ENCODE measurements at regions not wholly inside any gene's neighbourhood (a gene's known extent, or its start where the extent isn't known, plus 50 kb on each side); places are given as distances from the start of the nearest gene placed in this dataset.
"Not testable (repeated sequence)": the region's sequence is repeated elsewhere in the genome, so short reads cannot be mapped to it uniquely, and the experiment has no call there.

DNA sequence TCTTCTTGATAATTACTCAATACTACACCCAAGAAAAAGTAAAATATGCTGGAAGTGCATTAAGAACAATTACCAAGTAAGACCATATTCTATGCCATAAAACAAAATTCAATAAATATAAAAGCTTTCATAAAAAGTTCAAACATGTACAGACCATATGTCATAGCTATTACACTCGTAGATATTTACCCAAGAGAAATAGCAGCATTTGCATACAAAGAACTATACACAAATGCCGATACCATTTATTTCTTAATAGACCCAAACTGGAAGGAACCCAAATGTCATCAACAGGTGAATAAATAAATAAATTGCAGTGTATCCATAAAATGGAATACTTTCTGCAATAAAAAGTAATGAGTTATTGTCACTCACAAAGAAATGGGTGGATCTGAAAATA lies 78.3 kb upstream of the SLC16A7 start:
- no peak for DNase-seq (ENCODE audit: low spot score)

GRCh38 chr12:59500915-59501314 lies 94.9 kb upstream of the SLC16A7 start:
- FAIRE-seq, result no peak
- peak; percentile 6 for DNase-seq (ENCODE audit: low spot score)

More for the DNA sequence above, 78.3 kb upstream of the SLC16A7 start:
- FAIRE-seq, result no peak

DNA sequence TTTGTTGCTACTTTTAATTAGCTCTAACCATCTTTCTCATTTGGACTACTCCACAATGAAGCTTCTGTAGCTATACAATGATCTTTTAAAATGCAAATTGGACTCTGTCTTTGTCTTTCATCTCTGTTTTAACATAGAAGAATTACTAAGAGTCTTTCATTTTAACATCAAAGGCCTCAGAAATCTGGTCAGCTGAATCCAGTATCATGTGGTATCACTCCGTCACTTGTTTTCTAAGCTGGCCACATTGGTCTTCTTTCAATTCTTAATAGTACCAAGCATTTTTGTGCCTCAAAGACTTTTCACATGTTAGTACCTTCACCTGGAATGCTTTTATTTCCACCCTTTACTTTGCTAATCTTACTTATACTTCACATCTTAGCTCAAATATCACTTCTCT lies 95.5 kb upstream of the SLC16A7 start:
- no peak for FAIRE-seq

GRCh38 chr12:59499774-59500173 lies 96.1 kb upstream of the SLC16A7 start:
- FAIRE-seq, result no peak

More for the DNA sequence above, 95.5 kb upstream of the SLC16A7 start:
- no peak for DNase-seq (ENCODE audit: low spot score)

DNA sequence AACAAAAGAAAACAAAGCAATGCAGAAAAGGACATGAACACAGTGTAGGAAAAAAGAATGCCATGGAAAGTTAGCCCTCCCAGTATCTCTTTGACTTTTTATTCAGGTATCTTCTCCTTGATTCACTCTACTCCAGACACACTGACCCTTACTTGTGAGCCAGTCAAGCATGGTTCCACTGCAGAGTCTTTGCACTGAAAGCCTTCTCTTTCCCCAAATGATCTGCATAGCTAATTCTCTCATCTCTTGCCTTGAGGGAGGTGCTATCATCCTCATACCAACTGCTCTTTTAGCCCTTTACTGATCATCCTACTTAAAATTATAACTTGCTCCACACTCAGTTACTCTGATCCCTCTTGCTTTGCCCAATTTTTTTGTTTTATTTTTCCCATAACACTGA lies 101.2 kb upstream of the SLC16A7 start:
- DNase-seq (ENCODE audit: low spot score) (no peak), FAIRE-seq (no peak)

More at GRCh38 chr12:59499774-59500173, 96.1 kb upstream of the SLC16A7 start:
- DNase-seq (ENCODE audit: low spot score), result no peak

- no peak for DNase-seq (ENCODE audit: low spot score)
- FAIRE-seq, result no peak
Observed at GRCh38 chr12:59491877-59492276, 104.0 kb upstream of the SLC16A7 start.

- FAIRE-seq (no peak), DNase-seq (ENCODE audit: low spot score) (peak; percentile 2)
Observed at GRCh38 chr12:59486827-59487226, 109.0 kb upstream of the SLC16A7 start.

DNA sequence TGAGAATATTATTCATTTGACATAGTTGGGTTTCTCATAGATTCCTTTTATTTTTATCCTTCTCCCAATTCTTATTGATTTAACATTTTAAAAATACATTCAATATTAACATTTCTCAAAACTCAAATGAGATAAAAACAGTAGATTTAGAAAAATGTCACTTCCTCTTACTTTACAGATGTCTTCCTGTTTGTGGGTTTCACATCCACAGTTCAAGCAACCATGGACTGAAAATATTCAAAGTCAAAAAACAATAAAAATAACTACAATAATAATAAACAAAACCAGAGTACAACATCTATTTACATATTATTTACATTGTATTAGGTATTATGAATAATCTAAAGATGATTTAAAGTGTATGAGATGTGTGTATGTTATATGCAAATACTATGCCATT lies 111.3 kb upstream of the SLC16A7 start:
- DNase-seq (ENCODE audit: low spot score), result no peak
- no peak for FAIRE-seq

DNA sequence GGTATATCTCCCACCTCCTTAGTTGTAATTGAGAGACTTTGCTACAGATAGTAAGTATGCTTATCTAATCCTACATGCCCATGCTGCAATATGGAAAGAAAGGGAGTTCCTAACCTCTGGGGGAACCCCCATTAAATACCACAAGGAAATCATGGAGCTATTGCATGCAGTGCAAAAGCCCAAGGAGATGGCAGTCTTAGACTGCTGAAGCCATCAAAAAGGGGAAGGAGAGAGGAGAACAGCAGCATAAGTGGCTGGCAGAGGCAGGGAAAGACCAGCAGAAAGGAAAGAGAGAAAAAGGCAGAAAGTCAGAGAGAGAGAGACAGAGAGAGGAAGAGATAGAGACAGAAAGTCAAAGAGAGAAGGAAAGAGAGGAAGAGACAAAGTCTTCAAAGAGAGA lies 121.6 kb upstream of the SLC16A7 start:
- DNase-seq (ENCODE audit: low spot score); FAIRE-seq: not testable (repeated sequence)

GRCh38 chr12:59472273-59472672 lies 123.6 kb upstream of the SLC16A7 start:
- no peak for FAIRE-seq
- no peak for DNase-seq (ENCODE audit: low spot score)

- FAIRE-seq, result no peak
- peak; percentile 4 for DNase-seq (ENCODE audit: low spot score)
Observed at GRCh38 chr12:59459966-59460660, 135.7 kb upstream of the SLC16A7 start.

GRCh38 chr12:59453475-59453874 lies 142.4 kb upstream of the SLC16A7 start:
- DNase-seq (ENCODE audit: low spot score) (no peak), FAIRE-seq (no peak)

DNA sequence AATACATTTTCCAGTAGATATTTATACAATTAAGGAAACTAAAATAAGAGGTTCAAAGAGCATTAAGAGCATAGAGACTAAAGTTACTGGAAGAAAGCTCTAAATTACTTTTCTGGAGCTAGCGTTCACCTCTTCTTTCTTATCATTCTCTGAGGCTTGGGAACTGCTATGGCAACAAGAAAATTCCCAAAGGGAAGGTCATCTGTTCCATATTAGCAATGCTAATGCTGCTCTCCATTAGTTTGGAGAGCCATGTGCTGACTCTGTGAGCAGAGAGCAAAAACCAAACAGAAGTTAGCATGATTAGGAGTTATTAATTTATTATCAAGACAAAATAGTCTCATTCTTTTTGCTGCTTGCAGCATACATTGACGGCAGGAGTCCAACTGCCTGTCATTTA lies 143.1 kb upstream of the SLC16A7 start:
- FAIRE-seq, result no peak
- DNase-seq (ENCODE audit: low spot score), result no peak

DNA sequence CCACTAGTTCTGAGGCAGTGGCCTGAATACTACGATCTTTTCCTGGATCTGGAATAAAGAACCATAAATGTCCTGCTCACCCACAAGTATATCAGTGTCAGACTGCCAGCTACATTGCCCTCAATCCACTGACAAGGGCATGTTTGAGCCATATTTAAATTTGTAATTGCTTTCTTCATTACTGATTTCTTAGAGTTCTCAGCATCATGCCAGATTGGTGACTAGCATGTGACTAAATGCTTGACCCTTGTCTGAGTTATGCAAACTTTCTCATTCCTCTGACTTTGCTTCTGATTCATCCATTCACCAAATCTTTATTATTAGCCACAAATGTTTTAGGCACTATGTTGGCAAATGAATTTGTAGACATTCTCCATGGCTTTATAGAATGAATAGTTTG lies 143.6 kb upstream of the SLC16A7 start:
- FAIRE-seq (no peak), DNase-seq (ENCODE audit: low spot score) (peak; percentile 9)

GRCh38 chr12:59446116-59446515 lies 149.7 kb upstream of the SLC16A7 start:
- no peak for DNase-seq (ENCODE audit: low spot score)
- no peak for FAIRE-seq

DNA sequence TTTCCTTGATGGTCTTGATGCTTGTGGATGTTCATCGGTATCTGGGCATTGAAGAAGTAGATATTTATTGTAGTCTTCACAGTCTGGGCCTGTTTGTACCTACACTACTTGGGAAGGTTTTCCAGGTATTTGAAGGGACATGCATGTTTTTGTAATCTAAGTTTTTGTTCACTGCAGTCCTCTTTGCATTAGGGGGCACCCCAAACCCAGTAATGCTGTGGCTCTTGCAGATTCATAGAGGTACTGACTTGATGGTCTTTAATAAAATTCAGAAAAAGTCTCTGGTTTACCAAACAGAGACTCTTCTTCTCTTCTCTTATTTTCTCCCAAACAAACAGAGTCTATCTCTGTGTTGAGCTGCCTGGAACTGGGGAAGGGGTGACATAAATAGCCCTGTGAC lies 150.9 kb upstream of the SLC16A7 start:
- DNase-seq (ENCODE audit: low spot score) (no peak), FAIRE-seq (no peak)

DNA sequence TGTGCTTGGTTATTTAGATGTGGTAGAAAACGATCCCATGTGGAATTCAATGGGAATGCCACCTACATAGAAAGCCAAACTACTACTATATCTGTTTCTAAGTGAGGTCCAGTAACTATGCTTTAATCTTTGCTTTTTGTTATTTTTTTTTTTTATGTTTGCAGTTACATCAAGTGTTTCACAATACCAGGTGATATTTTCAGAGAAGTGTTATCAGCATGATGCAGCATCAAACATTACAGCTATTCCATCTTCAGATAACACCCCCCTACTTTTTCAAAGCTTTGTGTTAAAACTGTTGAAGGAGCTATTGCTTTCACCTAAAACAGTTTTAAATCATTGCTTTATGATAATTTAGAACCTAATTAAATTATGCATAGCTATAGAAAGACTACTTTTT lies 163.8 kb upstream of the SLC16A7 start:
- no peak for FAIRE-seq
- no peak for DNase-seq (ENCODE audit: low spot score)

DNA sequence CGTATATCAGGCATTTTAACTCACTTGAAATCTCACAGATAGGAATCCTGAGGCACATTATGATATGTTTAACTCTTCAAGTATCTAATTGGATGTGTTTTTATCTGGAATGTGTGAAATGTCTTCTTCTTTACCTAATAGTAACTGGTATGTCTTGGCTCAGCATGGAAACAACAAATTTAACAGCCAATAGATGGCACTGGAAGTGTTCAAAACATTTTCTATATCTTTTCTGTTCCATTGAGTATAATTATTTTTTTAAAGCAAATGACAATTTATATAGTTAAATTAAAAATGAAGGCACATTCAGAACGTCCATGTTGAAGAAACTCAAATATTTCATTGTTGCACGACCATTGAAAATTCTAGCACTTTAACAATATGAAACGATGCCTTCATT lies 164.6 kb upstream of the SLC16A7 start:
- DNase-seq (ENCODE audit: low spot score) (no peak), FAIRE-seq (no peak)

- FAIRE-seq, result no peak
- DNase-seq (ENCODE audit: low spot score), result no peak
Observed at GRCh38 chr12:59429766-59430165, 166.1 kb upstream of the SLC16A7 start.

GRCh38 chr12:59425798-59426197 lies 170.0 kb upstream of the SLC16A7 start:
- FAIRE-seq (no peak), DNase-seq (ENCODE audit: low spot score) (no peak)

DNA sequence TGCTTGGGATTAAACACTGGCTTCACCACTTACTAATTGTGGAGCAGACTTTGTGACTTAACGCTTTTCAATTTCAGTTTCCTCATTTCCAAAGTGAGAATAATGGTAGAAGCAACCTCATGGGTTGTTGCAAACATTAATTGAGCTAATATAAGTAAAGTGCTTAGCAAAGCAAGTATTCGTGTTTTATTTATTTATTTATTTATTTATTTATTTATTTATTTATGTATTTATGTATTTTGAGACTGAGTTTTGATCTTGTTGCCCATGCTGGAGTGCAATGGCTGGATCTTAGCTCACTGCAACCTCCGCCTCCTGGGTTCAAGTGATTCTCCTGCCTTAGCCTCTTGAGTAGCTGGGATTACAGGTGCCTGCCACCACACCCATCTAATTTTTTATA lies 171.2 kb upstream of the SLC16A7 start:
- not testable (repeated sequence) for FAIRE-seq

GRCh38 chr12:59414051-59414450 lies 181.8 kb upstream of the SLC16A7 start:
- FAIRE-seq (no peak), DNase-seq (ENCODE audit: low spot score) (no peak)

More for the DNA sequence above, 171.2 kb upstream of the SLC16A7 start:
- DNase-seq (ENCODE audit: low spot score), result not testable (repeated sequence)

GRCh38 chr12:59408431-59408830 lies 187.4 kb upstream of the SLC16A7 start:
- DNase-seq (ENCODE audit: low spot score), result no peak
- no peak for FAIRE-seq

- FAIRE-seq (no peak), DNase-seq (ENCODE audit: low spot score) (no peak)
Observed at GRCh38 chr12:59407799-59408198, 188.0 kb upstream of the SLC16A7 start.
